ENCODE measurements at regions not wholly inside any gene's neighbourhood (a gene's known extent, or its start where the extent isn't known, plus 50 kb on each side); places are given as distances from the start of the nearest gene placed in this dataset.
"Not testable (repeated sequence)": the region's sequence is repeated elsewhere in the genome, so short reads cannot be mapped to it uniquely, and the experiment has no call there.

GRCh38 chr12:76175946-76176345 is 91.5 kb upstream of the NAP1L1 start:
- H3K36me3 ChIP-seq, DNase-seq, H3K27me3 ChIP-seq, H3K4me3 ChIP-seq, H3K9me3 ChIP-seq: not testable (repeated sequence)

- DNase-seq, result no peak
- H3K9me3 ChIP-seq, result no peaks in the 10 kb centered on the region
Observed at GRCh38 chr12:76173756-76174155, 89.3 kb upstream of the NAP1L1 start.

GRCh38 chr12:76158518-76159321 is 74.2 kb upstream of the NAP1L1 start:
- H3K9me3 ChIP-seq, result no peaks in the 10 kb centered on the region

More at GRCh38 chr12:76173756-76174155, 89.3 kb upstream of the NAP1L1 start:
- Histone ChIP-seq H3K4me3 (no peak overlapping the region), H3K36me3 (no peaks in the 10 kb centered on the region), H3K27me3 (no peaks in the 10 kb centered on the region)

GRCh38 chr12:76156726-76157125 is 72.2 kb upstream of the NAP1L1 start:
- Histone ChIP-seq H3K4me3 (no peak overlapping the region), H3K27me3 (no peaks in the 10 kb centered on the region), H3K9me3 (no peaks in the 10 kb centered on the region), H3K36me3 (no peaks in the 10 kb centered on the region)
- DNase-seq, result no peak

More at GRCh38 chr12:76158518-76159321, 74.2 kb upstream of the NAP1L1 start:
- Histone ChIP-seq H3K27me3 (no peaks in the 10 kb centered on the region), H3K36me3 (no peaks in the 10 kb centered on the region), H3K4me3 (0 out of 2 replicates have a peak overlapping the region, but pooled peaks have one; percentile 2)
- DNase-seq, result peak; percentile 80

GRCh38 chr12:76156314-76156713 is 71.8 kb upstream of the NAP1L1 start:
- no peaks in the 10 kb centered on the region for H3K9me3 ChIP-seq
- DNase-seq, result no peak
- H3K4me3 ChIP-seq, result no peak overlapping the region
- H3K27me3 ChIP-seq, result no peaks in the 10 kb centered on the region
- no peaks in the 10 kb centered on the region for H3K36me3 ChIP-seq

- no peak for DNase-seq
- Histone ChIP-seq H3K4me3 (no peak overlapping the region), H3K27me3 (no peaks in the 10 kb centered on the region), H3K9me3 (no peaks in the 10 kb centered on the region), H3K36me3 (no peaks in the 10 kb centered on the region)
Observed at GRCh38 chr12:76155157-76155670, 70.7 kb upstream of the NAP1L1 start.

- DNase-seq, result no peak
- Histone ChIP-seq H3K36me3 (no peaks in the 10 kb centered on the region), H3K9me3 (no peaks in the 10 kb centered on the region), H3K27me3 (no peaks in the 10 kb centered on the region), H3K4me3 (no peak overlapping the region)
Observed at GRCh38 chr12:76153616-76154015, 69.1 kb upstream of the NAP1L1 start.

- no peaks in the 10 kb centered on the region for H3K9me3 ChIP-seq
- no peak for DNase-seq
- no peaks in the 10 kb centered on the region for H3K36me3 ChIP-seq
Observed at GRCh38 chr12:76152181-76152807, 67.8 kb upstream of the NAP1L1 start.

GRCh38 chr12:76144245-76144549 is 59.7 kb upstream of the NAP1L1 start:
- peak; percentile 29 for DNase-seq
- Histone ChIP-seq H3K9me3 (peaks cover 3% of the 10 kb centered on the region; the same call in 1 of the 2 replicates), H3K4me3 (no peak overlapping the region), H3K27me3 (no peaks in the 10 kb centered on the region), H3K36me3 (no peaks in the 10 kb centered on the region)

More at GRCh38 chr12:76152181-76152807, 67.8 kb upstream of the NAP1L1 start:
- H3K4me3 ChIP-seq, result no peak overlapping the region
- no peaks in the 10 kb centered on the region for H3K27me3 ChIP-seq

GRCh38 chr12:76143343-76144244 is 59.1 kb upstream of the NAP1L1 start:
- Histone ChIP-seq H3K36me3 (no peaks in the 10 kb centered on the region), H3K27me3 (no peaks in the 10 kb centered on the region), H3K4me3 (no peak overlapping the region), H3K9me3 (peaks cover 5% of the 10 kb centered on the region)
- DNase-seq, result no peak

GRCh38 chr12:76142305-76142704 is 57.8 kb upstream of the NAP1L1 start:
- no peak overlapping the region for H3K4me3 ChIP-seq
- no peaks in the 10 kb centered on the region for H3K36me3 ChIP-seq
- peaks cover 8% of the 10 kb centered on the region for H3K9me3 ChIP-seq
- no peaks in the 10 kb centered on the region for H3K27me3 ChIP-seq
- DNase-seq, result no peak

GRCh38 chr12:76138656-76139055 is 54.2 kb upstream of the NAP1L1 start:
- Histone ChIP-seq H3K27me3 (no peaks in the 10 kb centered on the region), H3K9me3 (peaks cover 8% of the 10 kb centered on the region), H3K36me3 (no peaks in the 10 kb centered on the region), H3K4me3 (no peak overlapping the region)
- DNase-seq, result no peak

- peaks cover 8% of the 10 kb centered on the region for H3K9me3 ChIP-seq
- no peak for DNase-seq
- no peak overlapping the region for H3K4me3 ChIP-seq
- no peaks in the 10 kb centered on the region for H3K27me3 ChIP-seq
- H3K36me3 ChIP-seq, result no peaks in the 10 kb centered on the region
Observed at GRCh38 chr12:76137606-76138005, 53.1 kb upstream of the NAP1L1 start.

GRCh38 chr12:76135456-76135855 is 51.0 kb upstream of the NAP1L1 start:
- Histone ChIP-seq H3K36me3 (no peaks in the 10 kb centered on the region), H3K9me3 (peaks cover 8% of the 10 kb centered on the region), H3K27me3 (no peaks in the 10 kb centered on the region), H3K4me3 (no peak overlapping the region)
- peak; percentile 62 for DNase-seq

Measured in MG63 (cell line).